ENCODE measurements at regions not wholly inside any gene's neighbourhood (a gene's known extent, or its start where the extent isn't known, plus 50 kb on each side); places are given as distances from the start of the nearest gene placed in this dataset.
A peak's percentile ranks its signal among the peaks of the same experiment; 100 is the strongest.

- DNase-seq (no peak), ATAC-seq (ENCODE audit: low read depth) (no peak)
- 70% methylated on average over 2 of the region's 7 CpGs; no CpG with 5 or more reads in 1 of the 2 experiments for WGBS, 2 experiments (ENCODE audit: extremely low coverage in 2 of 2, insufficient read length in 1 of 2)
- Histone ChIP-seq H4K5ac (ENCODE audit: low read depth, low read length) (no peak overlapping the region), H3K9ac (ENCODE audit: low read depth, low read length) (no peak overlapping the region), H4K20me1 (ENCODE audit: insufficient read depth, low read length) (peaks cover 3% of the 10 kb centered on the region; the same call in 1 of the 2 replicates), H4K8ac (ENCODE audit: low read depth in 2 of 2, low read length in 2 of 2) (no peak overlapping the region), H3K4me2 (ENCODE audit: low read depth, low read length) (no peak overlapping the region), H3K56ac (ENCODE audit: extremely low read depth, insufficient read depth, low read length) (no peak overlapping the region), H3K4me1 (ENCODE audit: control insufficient read depth, insufficient read depth, low read length) (no peaks in the 10 kb centered on the region), H3K18ac (ENCODE audit: low read depth, low read length) (no peak overlapping the region), H2AK9ac (replicated peaks; ENCODE audit: low read depth, low read length, poor library complexity) (no peak overlapping the region), H2BK5ac (ENCODE audit: low read depth, low read length, poor library complexity, severe bottlenecking) (no peak overlapping the region), H3K9me1 (ENCODE audit: insufficient read depth, low read length) (no peaks in the 10 kb centered on the region), H3K4me3 (ENCODE audit: insufficient read depth, low read depth, low read length) (no peak overlapping the region), H3K14ac (replicated peaks; ENCODE audit: low read depth, low read length) (no peak overlapping the region), H3K36me3 (ENCODE audit: control insufficient read depth, insufficient read depth, low read length) (no peaks in the 10 kb centered on the region), H2BK15ac (ENCODE audit: low read depth, low read length) (no peak overlapping the region), H3K9me3 (ENCODE audit: control insufficient read depth, insufficient read depth, low read length) (no peaks in the 10 kb centered on the region; the same call in 1 of the 2 replicates), H2AK5ac (ENCODE audit: low read depth, low read length) (no peak overlapping the region), H2BK20ac (ENCODE audit: low read depth, low read length) (no peak overlapping the region), H4K91ac (ENCODE audit: insufficient read depth, low read depth, low read length) (no peak overlapping the region), H3K4ac (ENCODE audit: low read depth, low read length) (no peak overlapping the region), H3K27ac (ENCODE audit: insufficient read depth, low read length) (no peak overlapping the region), H3K23ac (ENCODE audit: low read depth, low read length) (peak overlapping the region; percentile 27; the same call in 1 of the 2 replicates), H2BK120ac (ENCODE audit: low read depth, low read length) (no peak overlapping the region), H3K79me1 (ENCODE audit: low read depth in 1 of 2, low read length in 2 of 2) (no peaks in the 10 kb centered on the region), H2AFZ (replicated peaks; ENCODE audit: low read length, poor library complexity) (no peak overlapping the region), H3K27me3 (ENCODE audit: control insufficient read depth, insufficient read depth, low read length) (peaks cover 82% of the 10 kb centered on the region)
- no peak for TF ChIP-seq RFX5 (IDR thresholded peaks at IDR 0.05; ENCODE audit: low read depth, low read length)
- TF ChIP-seq SMC3 (IDR thresholded peaks at IDR 0.05; ENCODE audit: low read depth, low read length): no peak
- TF ChIP-seq CEBPB (IDR thresholded peaks at IDR 0.05; ENCODE audit: low read depth, low read length): no peak
- no peak for TF ChIP-seq POLR2A (IDR thresholded peaks at IDR 0.05; ENCODE audit: low read depth, low read length)
- TF ChIP-seq CTCF (conservative IDR thresholded peaks at IDR 0.05; ENCODE audit: low read depth, low read length): no peak
- TF ChIP-seq CHD1 (IDR thresholded peaks at IDR 0.05; ENCODE audit: low read depth, low read length): no peak
- no peak for TF ChIP-seq MXI1 (IDR thresholded peaks at IDR 0.05; ENCODE audit: borderline replicate concordance, low read depth, low read length)
- no peak for TF ChIP-seq USF2 (IDR thresholded peaks at IDR 0.05; ENCODE audit: low read depth, low read length)
- TF ChIP-seq NFE2L2 (IDR thresholded peaks at IDR 0.05; ENCODE audit: low read depth, low read length): no peak
- no peak for TF ChIP-seq BHLHE40 (IDR thresholded peaks at IDR 0.05; ENCODE audit: low read depth, low read length)
- no peak for TF ChIP-seq FOS (IDR thresholded peaks at IDR 0.05; ENCODE audit: low read depth, low read length)
- no peak for TF ChIP-seq MAFK (IDR thresholded peaks at IDR 0.05; ENCODE audit: low read depth, low read length)
- TF ChIP-seq RCOR1 (IDR thresholded peaks at IDR 0.05; ENCODE audit: insufficient replicate concordance, low read length): no peak
- no peak for TF ChIP-seq ELK1 (IDR thresholded peaks at IDR 0.05; ENCODE audit: borderline replicate concordance, low read depth, low read length)
- no peak for TF ChIP-seq MAZ (IDR thresholded peaks at IDR 0.05; ENCODE audit: borderline replicate concordance, low read depth, low read length)
- TF ChIP-seq RAD21 (IDR thresholded peaks at IDR 0.05; ENCODE audit: low read length): no peak
- ChIA-PET POLR2A (ENCODE audit: unreplicated experiment) (no interaction called here), CTCF (no interaction called here)
- BruUV-seq (replicated peaks): no TSS peak
- intact Hi-C loops (cut with micrococcal nuclease): no loop called here
- in situ Hi-C loops (cut with MboI; ENCODE audit: low sequenced_read_pairs): loop anchor here (25.0 kb wide), 1 partner anchor 152 kb away; no protein-coding TSS in a partner anchor
- dilution Hi-C loops (cut with HindIII; ENCODE audit: low sequenced_read_pairs, unreplicated experiment): loop anchor here (25.0 kb wide), 1 partner anchor 177 kb away; no protein-coding TSS in a partner anchor
These were observed 55.6 kb upstream of the LBX1 start for GRCh38 chr10:101284744-101285463.
